ENCODE measurements at regions not wholly inside any gene's neighbourhood (a gene's known extent, or its start where the extent isn't known, plus 50 kb on each side); places are given as distances from the start of the nearest gene placed in this dataset.

GRCh38 chr2:191488135-191488534, 189.8 kb upstream of the NABP1 start:
- TF ChIP-seq ZFX (IDR thresholded peaks at IDR 0.05; ENCODE audit: borderline replicate concordance) (no peak), CTCF (IDR thresholded peaks at IDR 0.05) (no peak)
- no peak overlapping the region for H3K27ac ChIP-seq

- TF ChIP-seq CTCF (IDR thresholded peaks at IDR 0.05) (no peak), ZFX (IDR thresholded peaks at IDR 0.05; ENCODE audit: borderline replicate concordance) (no peak)
- H3K27ac ChIP-seq: no peak overlapping the region
Measured at GRCh38 chr2:191489177-191489576, 188.8 kb upstream of the NABP1 start.

GRCh38 chr2:191496838-191497237, 181.1 kb upstream of the NABP1 start:
- no peak for TF ChIP-seq CTCF (IDR thresholded peaks at IDR 0.05)
- TF ChIP-seq ZFX (IDR thresholded peaks at IDR 0.05; ENCODE audit: borderline replicate concordance): no peak
- H3K27ac ChIP-seq: no peak overlapping the region

GRCh38 chr2:191497822-191498221, 180.1 kb upstream of the NABP1 start:
- TF ChIP-seq ZFX (IDR thresholded peaks at IDR 0.05; ENCODE audit: borderline replicate concordance) (no peak), CTCF (IDR thresholded peaks at IDR 0.05) (no peak)

GRCh38 chr2:191499050-191499449, 178.9 kb upstream of the NABP1 start:
- TF ChIP-seq ZFX (IDR thresholded peaks at IDR 0.05; ENCODE audit: borderline replicate concordance) (no peak), CTCF (IDR thresholded peaks at IDR 0.05) (no peak)
- H3K27ac ChIP-seq: no peak overlapping the region

More at GRCh38 chr2:191497822-191498221, 180.1 kb upstream of the NABP1 start:
- H3K27ac ChIP-seq: no peak overlapping the region

GRCh38 chr2:191499874-191500565, 177.9 kb upstream of the NABP1 start:
- no peak overlapping the region for H3K27ac ChIP-seq
- no peak for TF ChIP-seq ZFX (IDR thresholded peaks at IDR 0.05; ENCODE audit: borderline replicate concordance)
- TF ChIP-seq CTCF (IDR thresholded peaks at IDR 0.05): no peak

- H3K27ac ChIP-seq: no peak overlapping the region
- no peak for TF ChIP-seq CTCF (IDR thresholded peaks at IDR 0.05)
- no peak for TF ChIP-seq ZFX (IDR thresholded peaks at IDR 0.05; ENCODE audit: borderline replicate concordance)
Measured at GRCh38 chr2:191500566-191500883, 177.4 kb upstream of the NABP1 start.
